Inflammatory macrophage treated with lipopolysaccharide for 4 hours (primary cell): ENCODE measurements at regions not wholly inside any gene's neighbourhood (a gene's known extent, or its start where the extent isn't known, plus 50 kb on each side); places are given as distances from the start of the nearest gene placed in this dataset.
"Not testable (repeated sequence)": the region's sequence is repeated elsewhere in the genome, so short reads cannot be mapped to it uniquely, and the experiment has no call there.

Experiments used
- DNase-seq: peaks from one replicate; pipeline ENCODE4 v3.0.0-alpha.2; 2020

DNA sequence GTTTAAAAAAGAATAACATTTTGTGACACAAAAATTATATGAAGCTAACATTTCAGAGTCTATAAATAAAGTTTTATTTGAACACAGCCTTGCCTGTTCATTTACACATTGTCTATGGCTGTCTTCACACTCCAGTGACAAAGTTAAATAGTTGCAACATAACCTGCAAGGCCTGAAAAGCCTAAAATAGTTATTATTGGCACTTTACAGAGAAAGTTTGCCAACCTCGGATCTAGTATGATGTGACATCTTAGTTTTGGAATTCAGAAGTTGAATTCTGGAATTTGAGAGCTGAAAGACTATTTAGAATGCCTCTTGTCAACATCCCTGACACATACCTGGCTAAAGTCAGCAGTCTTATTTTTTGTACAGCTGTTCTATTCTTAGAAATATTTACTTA, 68.3 kb downstream of the DYRK2 start:
- no peak for DNase-seq

GRCh38 chr12:67719303-67719702, 70.8 kb downstream of the DYRK2 start:
- not testable (repeated sequence) for DNase-seq

DNA sequence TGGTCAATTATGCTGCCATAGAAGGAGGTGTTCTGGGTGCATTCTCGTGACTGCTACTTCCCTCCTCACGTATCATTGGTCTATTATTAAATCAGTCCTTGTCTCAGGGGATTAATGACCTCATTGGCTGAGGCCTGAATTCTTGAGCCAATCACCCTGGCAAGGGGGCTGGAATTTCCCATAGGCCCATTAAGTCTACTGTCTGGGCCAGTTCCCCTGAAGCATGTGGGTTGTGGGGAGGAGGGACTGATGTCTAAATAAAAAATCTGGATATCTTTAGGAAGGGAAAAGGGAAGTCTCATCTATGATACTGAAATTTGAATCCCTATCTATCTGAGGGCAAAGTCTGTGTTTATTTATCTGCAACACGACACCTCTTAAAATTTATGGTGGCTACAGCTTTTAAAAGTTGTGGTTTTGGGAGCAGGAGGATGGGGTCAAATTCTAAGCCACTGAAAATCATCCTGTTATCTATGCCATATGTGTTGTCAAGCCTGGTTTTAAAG, 71.9 kb downstream of the DYRK2 start:
- peak; percentile 10 for DNase-seq

GRCh38 chr12:67721248-67721647, 72.7 kb downstream of the DYRK2 start:
- DNase-seq = no peak

GRCh38 chr12:67722296-67722695, 73.8 kb downstream of the DYRK2 start:
- no peak for DNase-seq

- no peak for DNase-seq
Measured at GRCh38 chr12:67726868-67727267, 78.3 kb downstream of the DYRK2 start.

DNA sequence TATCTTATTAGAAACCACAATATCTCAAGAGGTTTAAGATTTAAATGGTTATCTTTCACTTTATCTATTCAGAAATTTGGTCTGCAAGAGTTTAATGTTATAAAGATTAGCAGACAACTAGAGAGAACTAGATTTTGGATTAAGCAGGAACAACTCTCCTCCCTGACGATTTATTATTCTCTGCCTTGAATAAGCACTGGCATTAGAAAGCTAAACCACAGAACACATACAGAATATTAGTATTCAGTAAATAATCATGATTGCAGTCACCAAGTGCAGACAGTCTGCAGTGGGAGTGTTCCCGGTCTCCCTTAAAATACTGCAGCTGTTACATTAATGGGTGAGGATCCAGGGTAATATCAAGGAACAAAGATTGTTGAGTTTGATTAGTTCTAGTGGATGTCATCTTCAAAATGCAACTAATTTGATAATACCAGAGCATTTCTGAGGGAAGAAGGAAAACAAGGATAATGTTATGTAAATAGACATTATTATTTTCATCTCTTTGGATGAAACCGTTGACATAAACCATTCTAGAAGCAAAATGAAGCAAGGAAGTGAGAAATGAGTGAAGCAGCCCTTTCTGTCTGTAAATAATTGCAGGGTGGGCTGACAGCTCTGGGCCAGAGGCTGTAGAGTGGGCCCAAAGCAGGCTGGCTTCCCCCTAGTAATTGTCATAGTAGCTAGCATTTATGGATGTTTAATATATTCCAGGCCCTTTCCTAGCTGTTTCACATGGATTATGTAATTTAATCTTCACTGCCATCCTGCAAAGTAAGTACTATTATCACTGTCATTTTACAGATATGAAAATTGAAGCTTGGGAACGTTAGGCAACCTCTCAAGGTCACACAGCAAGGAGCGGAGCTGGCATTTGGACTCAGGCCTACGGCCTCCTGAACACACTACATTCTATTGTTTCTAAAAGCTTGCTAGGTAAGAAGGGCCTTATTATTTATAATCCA, 79.4 kb downstream of the DYRK2 start:
- no peak for DNase-seq

DNA sequence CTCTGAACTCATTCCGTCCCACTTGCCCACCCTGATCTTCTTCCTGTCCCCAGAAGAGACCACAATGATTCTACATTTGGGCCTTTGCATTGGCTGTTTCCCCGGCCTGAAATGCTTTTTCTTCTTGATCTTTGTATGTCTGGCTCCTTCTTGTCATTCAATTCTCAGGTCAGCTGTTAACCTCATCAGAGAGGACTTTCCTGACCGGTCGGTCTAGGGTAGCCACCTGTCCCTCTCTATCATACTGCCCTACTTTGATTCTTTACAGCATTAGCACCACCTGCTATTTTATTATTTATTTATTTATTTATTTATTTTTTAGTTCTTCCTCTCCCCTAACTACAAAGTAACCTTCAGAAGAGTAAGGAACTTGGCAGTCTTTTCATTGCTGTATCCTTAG, 84.3 kb downstream of the DYRK2 start:
- DNase-seq = no peak

DNA sequence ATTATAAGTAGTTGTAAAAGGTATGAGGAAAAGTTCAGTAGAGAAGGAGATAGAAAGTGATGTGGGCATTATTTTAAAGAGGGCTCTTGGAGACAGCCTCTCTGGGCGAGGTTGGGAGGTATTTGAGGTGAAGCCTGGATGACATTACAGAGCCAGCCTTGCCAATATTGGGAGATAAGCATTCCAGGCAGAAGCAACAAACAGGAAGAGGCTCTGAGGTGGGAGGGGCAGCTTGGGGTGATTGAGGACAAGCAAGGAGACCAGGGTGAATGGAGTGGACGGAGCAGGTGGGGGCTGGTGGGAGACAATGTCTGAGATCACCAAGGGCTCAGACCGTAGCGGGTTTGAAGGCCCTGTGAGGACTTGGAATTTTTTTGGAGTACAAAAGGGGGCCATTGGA, 87.3 kb downstream of the DYRK2 start:
- DNase-seq = no peak

DNA sequence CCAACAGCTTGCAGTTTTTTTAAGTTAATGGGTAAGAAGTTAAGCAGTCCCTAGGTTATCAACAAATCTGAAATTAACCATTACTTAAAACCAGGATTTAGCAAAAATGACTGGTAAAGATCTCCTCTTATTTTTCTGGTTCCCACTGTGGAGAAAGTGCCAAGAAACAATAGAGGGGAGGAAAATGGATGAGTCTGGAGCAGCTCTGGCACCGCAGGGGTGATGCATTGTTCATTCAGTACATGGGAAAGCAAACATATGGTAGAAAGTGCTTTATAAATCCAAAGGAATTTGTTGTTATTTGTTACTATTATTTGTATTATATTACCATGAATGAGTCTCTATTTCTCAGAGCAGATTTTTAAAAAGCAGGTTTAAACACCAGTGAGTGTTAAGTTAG, 92.2 kb downstream of the DYRK2 start:
- DNase-seq = no peak

GRCh38 chr12:67741270-67741669, 92.7 kb downstream of the DYRK2 start:
- no peak for DNase-seq

- DNase-seq = no peak
Measured at GRCh38 chr12:67742461-67742860, 93.9 kb downstream of the DYRK2 start.

DNA sequence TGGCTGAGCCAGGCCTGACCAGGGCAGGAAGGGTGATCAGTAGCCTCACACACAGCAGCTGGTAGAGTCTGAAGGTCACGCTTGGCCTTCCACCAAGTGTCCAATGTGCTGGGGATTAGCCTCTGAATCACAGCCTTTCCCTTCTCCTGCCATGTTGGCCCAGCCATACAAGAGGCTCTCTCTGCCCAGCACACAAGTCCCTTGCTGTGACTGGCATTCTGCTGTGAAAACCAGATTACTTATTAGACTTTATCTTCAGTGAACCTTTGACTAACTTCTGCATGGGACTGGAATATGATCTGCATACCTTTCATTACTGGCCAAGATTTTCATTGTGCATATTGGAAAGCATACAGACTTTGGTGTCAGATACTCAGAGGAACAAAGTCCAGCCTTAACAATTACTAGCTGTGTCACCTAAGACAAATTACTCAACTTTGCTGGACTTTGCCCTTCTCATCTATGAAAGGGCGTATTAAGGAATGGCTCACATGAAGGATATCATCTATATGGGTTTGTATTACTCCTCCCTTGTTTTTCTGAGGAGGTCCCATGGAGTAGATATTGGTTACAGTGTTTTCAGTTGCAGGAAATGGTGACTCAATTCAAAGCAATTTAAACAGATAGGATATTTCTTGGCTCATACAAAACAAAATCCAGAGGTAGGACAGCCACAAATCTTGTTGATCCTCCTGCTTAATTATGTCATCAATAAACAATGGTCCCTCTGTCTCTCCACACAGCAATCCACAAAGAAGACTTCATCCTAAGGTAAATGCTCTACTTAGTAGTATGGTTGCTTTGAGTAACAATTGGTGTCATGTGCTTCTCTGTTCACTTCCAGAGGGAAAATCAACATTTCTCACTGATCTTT, 99.6 kb downstream of the DYRK2 start:
- no peak for DNase-seq

GRCh38 chr12:67748743-67749040, 100.1 kb downstream of the DYRK2 start:
- no peak for DNase-seq

DNA sequence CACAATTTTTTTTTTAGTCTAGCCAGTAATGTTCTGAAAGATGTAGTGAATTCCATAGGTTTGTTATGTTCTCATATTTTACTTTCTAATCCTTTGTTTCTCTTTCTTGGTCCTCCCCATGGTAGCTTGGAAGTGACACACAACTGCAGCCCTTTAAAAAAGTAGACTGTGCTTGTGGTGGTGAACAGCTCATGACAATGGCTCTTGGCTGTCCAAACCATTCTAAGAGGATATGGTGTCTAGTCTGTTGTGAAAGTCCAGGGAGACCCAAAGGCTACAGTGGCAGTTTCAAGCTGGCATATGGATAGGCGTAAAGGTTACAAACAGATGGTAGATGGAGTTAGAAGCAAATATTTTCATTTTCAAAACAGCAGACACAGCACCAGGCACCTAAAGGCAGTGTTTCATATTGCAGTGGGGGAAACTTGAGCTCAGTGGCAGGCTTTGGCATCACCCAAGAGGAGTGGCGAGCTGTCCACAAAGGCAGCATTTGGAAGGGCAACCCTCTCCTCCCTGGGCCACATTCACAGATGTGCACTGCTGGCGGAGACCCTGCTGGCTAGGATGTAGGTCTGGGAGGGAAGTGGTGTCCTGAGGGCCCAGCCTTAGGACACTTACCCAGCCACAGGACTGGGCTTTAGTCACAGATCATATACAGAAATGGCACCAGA, 102.1 kb downstream of the DYRK2 start:
- no peak for DNase-seq

GRCh38 chr12:67751381-67751928, 102.9 kb downstream of the DYRK2 start:
- no peak for DNase-seq

GRCh38 chr12:67752226-67752732, 103.7 kb downstream of the DYRK2 start:
- DNase-seq = no peak

GRCh38 chr12:67754933-67755697, 106.6 kb downstream of the DYRK2 start:
- peak; percentile 49 for DNase-seq

DNA sequence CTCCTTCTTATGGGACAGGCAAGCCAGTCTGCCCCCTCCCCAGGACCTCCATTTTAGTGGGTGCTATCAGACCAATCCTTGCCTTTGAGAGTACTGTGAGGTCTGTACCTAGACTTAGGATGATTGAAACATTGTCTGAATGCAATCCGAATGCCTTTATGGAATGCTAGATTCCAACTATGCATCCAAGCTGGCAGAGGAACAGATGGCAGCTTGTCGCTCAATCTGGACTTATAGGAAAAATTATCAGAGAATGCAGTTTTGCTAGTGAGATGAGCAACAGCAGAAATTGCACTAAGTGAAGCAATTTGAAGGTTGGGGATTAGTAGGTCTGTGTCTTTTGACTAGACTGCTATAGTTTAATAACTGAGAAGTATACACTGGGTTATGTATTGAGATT, 109.1 kb downstream of the DYRK2 start:
- DNase-seq = no peak

GRCh38 chr12:67758119-67758518, 109.6 kb downstream of the DYRK2 start:
- DNase-seq = no peak

DNA sequence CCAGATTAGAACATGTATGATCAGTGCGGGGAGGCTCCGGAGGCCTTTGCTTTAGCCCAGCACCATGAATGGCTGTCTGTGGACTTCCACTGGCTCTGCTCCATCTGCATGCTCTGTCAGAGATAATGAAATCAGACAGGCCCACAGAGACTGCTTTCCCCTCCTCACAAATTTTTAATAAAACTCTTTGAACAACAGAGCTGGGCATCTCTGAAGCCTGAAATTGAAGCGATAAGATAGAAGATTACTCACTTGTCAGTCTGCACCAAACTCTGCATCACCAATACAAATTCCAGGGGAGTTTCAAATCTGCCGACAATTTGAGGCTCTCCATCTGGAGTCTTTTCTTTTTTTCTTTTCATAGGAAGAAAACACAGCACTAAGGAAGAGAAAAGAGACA, 110.0 kb downstream of the DYRK2 start:
- no peak for DNase-seq

DNA sequence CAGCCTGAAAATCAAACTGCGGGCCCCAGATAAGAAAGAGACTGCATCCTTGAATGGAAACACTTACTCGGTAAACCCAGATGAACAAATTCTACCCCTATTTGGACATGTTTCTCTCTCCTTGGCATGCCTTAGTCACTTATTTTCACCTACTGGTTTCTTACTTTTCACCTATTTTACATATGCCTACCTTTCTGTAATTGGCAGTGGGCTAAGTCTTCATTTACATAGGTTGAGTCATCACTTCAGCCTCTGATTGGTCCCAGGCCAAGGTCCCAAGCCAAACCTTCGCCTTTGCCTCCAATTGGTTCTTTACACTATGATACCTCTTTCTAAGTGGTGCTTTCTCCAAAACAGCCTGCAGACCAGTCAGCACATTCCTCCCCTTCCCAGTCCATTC, 111.3 kb downstream of the DYRK2 start:
- DNase-seq = no peak
